Urinary bladder (tissue), 3 donors: ENCODE measurements at regions not wholly inside any gene's neighbourhood (a gene's known extent, or its start where the extent isn't known, plus 50 kb on each side); places are given as distances from the start of the nearest gene placed in this dataset.
A peak's percentile ranks its signal among the peaks of the same experiment; 100 is the strongest.

Source experiments
- DNase-seq: peaks from one replicate; pipeline ENCODE4 v3.0.0-alpha.2; 2015; ENCODE audit errors: extremely low spot score
- H3K27ac ChIP-seq: one replicate; pipeline ENCODE4 v1.5.1; 2013; ENCODE audit warnings: low read depth, mild to moderate bottlenecking, moderate library complexity
- H3K36me3 ChIP-seq: one replicate; pipeline ENCODE4 v1.6.1; 2013; ENCODE audit warnings: mild to moderate bottlenecking, moderate library complexity; ENCODE audit not compliant: insufficient read depth
- H3K4me1 ChIP-seq: one replicate; pipeline ENCODE4 v1.6.1; 2013; ENCODE audit warnings: mild to moderate bottlenecking, moderate library complexity; ENCODE audit not compliant: insufficient read depth
- H3K4me3 ChIP-seq: one replicate; pipeline ENCODE4 v1.5.1; 2013; ENCODE audit warnings: low read depth, low read length
- WGBS: extraction: QIAGEN DNeasy Blood & Tissue Kit; methylation state at CpG from one replicate; pipeline ENCODE4 v1.1.7; 2013; 5-methylcytosine and 5-hydroxymethylcytosine counted together
- donor health status: healthy with polysubstance abuse.
- donor health status: healthy.

GRCh38 chr4:114062499-114062898 is 83.1 kb upstream of the ARSJ start:
- Histone ChIP-seq H3K36me3 (no peaks in the 10 kb centered on the region), H3K4me3 (no peak overlapping the region), H3K27ac (no peak overlapping the region), H3K4me1 (no peaks in the 10 kb centered on the region)
- no peak for DNase-seq
- WGBS: 86% methylated on average over 1 of the region's 1 CpG

GRCh38 chr4:114072781-114073180 is 93.3 kb upstream of the ARSJ start:
- DNase-seq: no peak
- Histone ChIP-seq H3K4me3 (no peak overlapping the region), H3K4me1 (no peaks in the 10 kb centered on the region), H3K27ac (no peak overlapping the region), H3K36me3 (no peaks in the 10 kb centered on the region)
- 85% methylated on average over 1 of the region's 1 CpG for WGBS

- no peak for DNase-seq
- Histone ChIP-seq H3K27ac (no peak overlapping the region), H3K36me3 (no peaks in the 10 kb centered on the region), H3K4me3 (no peak overlapping the region), H3K4me1 (no peaks in the 10 kb centered on the region)
- WGBS: 95% methylated on average over 1 of the region's 1 CpG
These were observed 97.6 kb upstream of the ARSJ start for GRCh38 chr4:114076899-114077570.

- no peak for DNase-seq
- no peaks in the 10 kb centered on the region for H3K36me3 ChIP-seq
- no peak overlapping the region for H3K27ac ChIP-seq
- H3K4me3 ChIP-seq: no peak overlapping the region
- no peaks in the 10 kb centered on the region for H3K4me1 ChIP-seq
These were observed 98.2 kb upstream of the ARSJ start for GRCh38 chr4:114077610-114078009.

- no peak overlapping the region for H3K27ac ChIP-seq
- H3K4me3 ChIP-seq: no peak overlapping the region
- no peaks in the 10 kb centered on the region for H3K36me3 ChIP-seq
- DNase-seq: no peak
- H3K4me1 ChIP-seq: no peaks in the 10 kb centered on the region
These were observed 99.2 kb upstream of the ARSJ start for GRCh38 chr4:114078636-114079035.

- Histone ChIP-seq H3K27ac (no peak overlapping the region), H3K4me1 (no peaks in the 10 kb centered on the region), H3K4me3 (no peak overlapping the region), H3K36me3 (no peaks in the 10 kb centered on the region)
- DNase-seq: no peak
These were observed 102.3 kb upstream of the ARSJ start for GRCh38 chr4:114081783-114082182.

- Histone ChIP-seq H3K4me1 (no peaks in the 10 kb centered on the region), H3K36me3 (no peaks in the 10 kb centered on the region), H3K27ac (no peak overlapping the region), H3K4me3 (no peak overlapping the region)
- 88% methylated on average over 6 of the region's 6 CpGs for whole genome bisulfite sequencing
- no peak for DNase-seq
These were observed 102.9 kb upstream of the ARSJ start for GRCh38 chr4:114082348-114082747.

- no peak overlapping the region for H3K4me3 ChIP-seq
- H3K27ac ChIP-seq: no peak overlapping the region
- no peak for DNase-seq
- H3K4me1 ChIP-seq: no peaks in the 10 kb centered on the region
- no peaks in the 10 kb centered on the region for H3K36me3 ChIP-seq
These were observed 106.3 kb upstream of the ARSJ start for GRCh38 chr4:114085611-114086345.

GRCh38 chr4:114087596-114088230 is 108.3 kb upstream of the ARSJ start:
- Histone ChIP-seq H3K4me1 (no peaks in the 10 kb centered on the region), H3K36me3 (no peaks in the 10 kb centered on the region), H3K4me3 (no peak overlapping the region), H3K27ac (no peak overlapping the region)
- 43% methylated on average over 1 of the region's 1 CpG for whole genome bisulfite sequencing
- peak; percentile 58 for DNase-seq

GRCh38 chr4:114088481-114088880 is 109.0 kb upstream of the ARSJ start:
- Histone ChIP-seq H3K4me3 (no peak overlapping the region), H3K36me3 (no peaks in the 10 kb centered on the region), H3K4me1 (no peaks in the 10 kb centered on the region), H3K27ac (no peak overlapping the region)
- DNase-seq: no peak

GRCh38 chr4:114091546-114091945 is 112.1 kb upstream of the ARSJ start:
- H3K36me3 ChIP-seq: no peaks in the 10 kb centered on the region
- 45% methylated on average over 1 of the region's 1 CpG for WGBS
- DNase-seq: no peak
- no peak overlapping the region for H3K27ac ChIP-seq
- H3K4me3 ChIP-seq: no peak overlapping the region
- H3K4me1 ChIP-seq: no peaks in the 10 kb centered on the region

- H3K27ac ChIP-seq: no peak overlapping the region
- H3K36me3 ChIP-seq: no peaks in the 10 kb centered on the region
- H3K4me3 ChIP-seq: no peak overlapping the region
- no peak for DNase-seq
- no peaks in the 10 kb centered on the region for H3K4me1 ChIP-seq
These were observed 113.8 kb upstream of the ARSJ start for GRCh38 chr4:114093221-114093715.

GRCh38 chr4:114100288-114101031 is 121.0 kb upstream of the ARSJ start:
- H3K4me3 ChIP-seq: no peak overlapping the region
- H3K4me1 ChIP-seq: no peaks in the 10 kb centered on the region
- no peak for DNase-seq
- H3K36me3 ChIP-seq: no peaks in the 10 kb centered on the region
- no peak overlapping the region for H3K27ac ChIP-seq
- 82% methylated on average over 6 of the region's 6 CpGs for WGBS

- 82% methylated on average over 1 of the region's 1 CpG for WGBS
- Histone ChIP-seq H3K4me3 (no peak overlapping the region), H3K4me1 (no peaks in the 10 kb centered on the region), H3K36me3 (no peaks in the 10 kb centered on the region), H3K27ac (no peak overlapping the region)
- no peak for DNase-seq
These were observed 124.5 kb upstream of the ARSJ start for GRCh38 chr4:114103908-114104307.
